HT1080 (cell line): ENCODE measurements at regions not wholly inside any gene's neighbourhood (a gene's known extent, or its start where the extent isn't known, plus 50 kb on each side); places are given as distances from the start of the nearest gene placed in this dataset.

Source experiments
- DNase-seq: peaks from one replicate; pipeline ENCODE4 v3.0.0-alpha.2; 2015; ENCODE audit warnings: low read depth

- peak; percentile 29 for DNase-seq
Measured at GRCh38 chr2:216287251-216287650, 85.0 kb downstream of the MARCHF4 start.

GRCh38 chr2:216286616-216287231, 85.6 kb downstream of the MARCHF4 start:
- no peak for DNase-seq

- DNase-seq: no peak
Measured at GRCh38 chr2:216285701-216286100, 86.6 kb downstream of the MARCHF4 start.

GRCh38 chr2:216284708-216285107, 87.6 kb downstream of the MARCHF4 start:
- no peak for DNase-seq

GRCh38 chr2:216283038-216283900, 89.0 kb downstream of the MARCHF4 start:
- DNase-seq: no peak

GRCh38 chr2:216281876-216282275, 90.4 kb downstream of the MARCHF4 start:
- DNase-seq: no peak

GRCh38 chr2:216281316-216281715, 91.0 kb downstream of the MARCHF4 start:
- DNase-seq: no peak

- no peak for DNase-seq
Measured at GRCh38 chr2:216279459-216279858, 92.8 kb downstream of the MARCHF4 start.

- no peak for DNase-seq
Measured at GRCh38 chr2:216279031-216279430, 93.3 kb downstream of the MARCHF4 start.

GRCh38 chr2:216275890-216276289, 96.4 kb downstream of the MARCHF4 start:
- no peak for DNase-seq

GRCh38 chr2:216274194-216274840, 98.0 kb downstream of the MARCHF4 start:
- no peak for DNase-seq

- no peak for DNase-seq
Measured at GRCh38 chr2:216261042-216261537, 111.2 kb downstream of the MARCHF4 start.

GRCh38 chr2:216260629-216261028, 111.7 kb downstream of the MARCHF4 start:
- DNase-seq: peak; percentile 34

- no peak for DNase-seq
Measured at GRCh38 chr2:216259081-216259480, 113.2 kb downstream of the MARCHF4 start.

- no peak for DNase-seq
Measured at GRCh38 chr2:216257089-216257488, 115.2 kb downstream of the MARCHF4 start.
